Fibroblast of skin of right biceps (primary cell): ENCODE measurements at regions not wholly inside any gene's neighbourhood (a gene's known extent, or its start where the extent isn't known, plus 50 kb on each side); places are given as distances from the start of the nearest gene placed in this dataset.

Experiments
- DNase-seq: peaks from one replicate; pipeline ENCODE4 v3.0.0-alpha.2; 2013

- no peak for DNase-seq
These were observed 563.4 kb downstream of the BCL11B start for GRCh38 chr14:98708555-98708954.

- DNase-seq, result peak; percentile 20
These were observed 560.5 kb downstream of the BCL11B start for GRCh38 chr14:98711453-98711852.

GRCh38 chr14:98714626-98715425, 557.2 kb downstream of the BCL11B start:
- DNase-seq, result no peak

- no peak for DNase-seq
These were observed 555.9 kb downstream of the BCL11B start for GRCh38 chr14:98716133-98716532.

- no peak for DNase-seq
These were observed 550.9 kb downstream of the BCL11B start for GRCh38 chr14:98721061-98721460.

GRCh38 chr14:98724734-98725133, 547.3 kb downstream of the BCL11B start:
- DNase-seq, result no peak

GRCh38 chr14:98725191-98725590, 546.8 kb downstream of the BCL11B start:
- no peak for DNase-seq

GRCh38 chr14:98725676-98726075, 546.3 kb downstream of the BCL11B start:
- DNase-seq, result no peak

GRCh38 chr14:98726585-98727405, 545.2 kb downstream of the BCL11B start:
- DNase-seq, result no peak

GRCh38 chr14:98728024-98728423, 544.0 kb downstream of the BCL11B start:
- no peak for DNase-seq

- no peak for DNase-seq
These were observed 543.2 kb downstream of the BCL11B start for GRCh38 chr14:98728836-98729235.

GRCh38 chr14:98731286-98731685, 540.7 kb downstream of the BCL11B start:
- no peak for DNase-seq

GRCh38 chr14:98731701-98732100, 540.3 kb downstream of the BCL11B start:
- no peak for DNase-seq

- no peak for DNase-seq
These were observed 538.5 kb downstream of the BCL11B start for GRCh38 chr14:98733536-98733935.

GRCh38 chr14:98736701-98737338, 535.2 kb downstream of the BCL11B start:
- DNase-seq, result no peak

- no peak for DNase-seq
These were observed 530.5 kb downstream of the BCL11B start for GRCh38 chr14:98741523-98741922.

GRCh38 chr14:98742001-98742400, 530.0 kb downstream of the BCL11B start:
- DNase-seq, result no peak

GRCh38 chr14:98743536-98743935, 528.5 kb downstream of the BCL11B start:
- DNase-seq, result no peak

GRCh38 chr14:98748966-98749365, 523.0 kb downstream of the BCL11B start:
- no peak for DNase-seq

- DNase-seq, result no peak
These were observed 520.9 kb downstream of the BCL11B start for GRCh38 chr14:98751110-98751509.

- no peak for DNase-seq
These were observed 519.3 kb downstream of the BCL11B start for GRCh38 chr14:98752660-98753059.

GRCh38 chr14:98754343-98755020, 517.5 kb downstream of the BCL11B start:
- peak; percentile 86 for DNase-seq

GRCh38 chr14:98756749-98757148, 515.2 kb downstream of the BCL11B start:
- DNase-seq, result no peak
